Astrocyte (in vitro differentiated cells and primary cell): ENCODE measurements at regions not wholly inside any gene's neighbourhood (a gene's known extent, or its start where the extent isn't known, plus 50 kb on each side); places are given as distances from the start of the nearest gene placed in this dataset.

Experiments
- DNase-seq: peaks from one replicate; pipeline ENCODE4 v3.0.0-alpha.2; 2010; ENCODE audit warnings: low read depth
- FAIRE-seq: peaks from 2 replicates; lab custom pipeline; 2011; peaks lifted over from hg19 to GRCh38; lab: Jason Lieb, UNC
- H2AFZ ChIP-seq: 2 replicates; pipeline ENCODE4 v1.6.0; 2012; ENCODE audit warnings: low read depth, low read length, inconsistent platforms
- H3K27ac ChIP-seq: 2 replicates; pipeline ENCODE4 v1.5.1; 2011; ENCODE audit warnings: low read depth, low read length, inconsistent platforms
- H3K27me3 ChIP-seq: 2 replicates; pipeline ENCODE4 v1.6.0; 2011; ENCODE audit warnings: low read length, inconsistent platforms; ENCODE audit not compliant: insufficient read depth
- H3K36me3 ChIP-seq: 2 replicates; pipeline ENCODE4 v1.5.1; 2011; ENCODE audit warnings: low read length, inconsistent platforms; ENCODE audit not compliant: insufficient read depth
- H3K4me1 ChIP-seq: 2 replicates; pipeline ENCODE4 v1.5.1; 2011; ENCODE audit warnings: low read length, inconsistent platforms; ENCODE audit not compliant: insufficient read depth
- H3K4me2 ChIP-seq: 2 replicates; pipeline ENCODE4 v1.6.0; 2012; ENCODE audit warnings: low read length, inconsistent platforms
- H3K4me3 ChIP-seq: 2 replicates; pipeline ENCODE4 v1.5.1; 2011; ENCODE audit warnings: low read depth, mild to moderate bottlenecking, low read length, inconsistent platforms; ENCODE audit not compliant: insufficient read depth
- H3K79me2 ChIP-seq: 2 replicates; pipeline ENCODE4 v1.6.0; 2012; ENCODE audit warnings: mild to moderate bottlenecking, low read length, inconsistent platforms; ENCODE audit not compliant: insufficient read depth
- H3K9ac ChIP-seq: 2 replicates; pipeline ENCODE4 v1.6.0; 2012; ENCODE audit warnings: mild to moderate bottlenecking, low read length, inconsistent platforms
- H3K9me3 ChIP-seq: 2 replicates; pipeline ENCODE4 v1.5.1; 2012; ENCODE audit warnings: low read depth, mild to moderate bottlenecking, low read length, inconsistent platforms; ENCODE audit not compliant: insufficient read depth
- H4K20me1 ChIP-seq: 2 replicates; pipeline ENCODE4 v1.6.0; 2012; ENCODE audit warnings: low read length, inconsistent platforms; ENCODE audit not compliant: insufficient read depth
- H3K27ac Mint-ChIP-seq: one replicate; pipeline ENCODE4 v1.8.0; 2021; ENCODE audit warnings: mild to moderate bottlenecking, mixed read lengths; ENCODE audit not compliant: unreplicated experiment
- H3K27me3 Mint-ChIP-seq: one replicate; pipeline ENCODE4 v1.8.0; 2021; ENCODE audit warnings: low read depth, mixed read lengths; ENCODE audit not compliant: unreplicated experiment
- H3K36me3 Mint-ChIP-seq: one replicate; pipeline ENCODE4 v1.8.0; 2021; ENCODE audit warnings: low read depth, mixed read lengths; ENCODE audit not compliant: unreplicated experiment
- H3K4me1 Mint-ChIP-seq: one replicate; pipeline ENCODE4 v1.8.0; 2021; ENCODE audit warnings: low read depth, mixed read lengths; ENCODE audit not compliant: unreplicated experiment
- H3K4me3 Mint-ChIP-seq: one replicate; pipeline ENCODE4 v1.8.0; 2021; ENCODE audit warnings: mild to moderate bottlenecking, moderate library complexity, mixed read lengths; ENCODE audit not compliant: unreplicated experiment
- H3K9me3 Mint-ChIP-seq: one replicate; pipeline ENCODE4 v1.8.0; 2021; ENCODE audit warnings: mild to moderate bottlenecking, mixed read lengths; ENCODE audit not compliant: unreplicated experiment
- CTCF ChIP-seq: IDR thresholded peaks from 2 replicates; pipeline ENCODE4 v1.5.1; 2011; ENCODE audit warnings: low read depth, mild to moderate bottlenecking, inconsistent platforms, low read length, moderate library complexity; ENCODE audit not compliant: insufficient read depth
- EZH2 ChIP-seq: IDR thresholded peaks from 2 replicates; pipeline ENCODE4 v1.6.1; 2012; ENCODE audit warnings: mild to moderate bottlenecking, low read length, inconsistent platforms; ENCODE audit not compliant: insufficient read depth

GRCh38 chr4:24321616-24322015, 262.7 kb downstream of the DHX15 start:
- no peaks in the 10 kb centered on the region for H3K27me3 ChIP-seq
- Mint-ChIP-seq H3K4me1 (peaks cover 14% of the 10 kb centered on the region), H3K27me3 (peaks cover 17% of the 10 kb centered on the region), H3K4me3 (no peak overlapping the region), H3K9me3 (no peaks in the 10 kb centered on the region), H3K27ac (no peak overlapping the region), H3K36me3 (no peaks in the 10 kb centered on the region)
- no peak for DNase-seq
- H3K9ac ChIP-seq = peak overlapping the region; percentile 19
- H3K4me2 ChIP-seq = peak overlapping the region; percentile 79
- H3K27ac ChIP-seq = peak overlapping the region; percentile 70
- no peaks in the 10 kb centered on the region for H3K36me3 ChIP-seq
- no peaks in the 10 kb centered on the region for H4K20me1 ChIP-seq
- H3K9me3 ChIP-seq = no peaks in the 10 kb centered on the region
- no peak overlapping the region for H2AFZ ChIP-seq
- peak overlapping the region; percentile 37 for H3K4me3 ChIP-seq
- no peak for TF ChIP-seq EZH2
- no peak for TF ChIP-seq CTCF
- no peaks in the 10 kb centered on the region for H3K79me2 ChIP-seq
- H3K4me1 ChIP-seq = peaks cover 24% of the 10 kb centered on the region
- FAIRE-seq = no peak

GRCh38 chr4:24321131-24321530, 263.2 kb downstream of the DHX15 start:
- FAIRE-seq = no peak
- Histone ChIP-seq H3K4me3 (peak overlapping the region; percentile 37), H3K4me2 (peak overlapping the region; percentile 79), H3K9me3 (no peaks in the 10 kb centered on the region), H3K27me3 (no peaks in the 10 kb centered on the region), H3K36me3 (no peaks in the 10 kb centered on the region), H3K4me1 (peaks cover 24% of the 10 kb centered on the region), H3K9ac (peak overlapping the region; percentile 31), H4K20me1 (no peaks in the 10 kb centered on the region), H3K27ac (peak overlapping the region; percentile 70), H3K79me2 (no peaks in the 10 kb centered on the region), H2AFZ (peak overlapping the region; percentile 35)
- Mint-ChIP-seq H3K27ac (no peak overlapping the region), H3K27me3 (peaks cover 17% of the 10 kb centered on the region), H3K36me3 (no peaks in the 10 kb centered on the region), H3K4me3 (no peak overlapping the region), H3K4me1 (peaks cover 14% of the 10 kb centered on the region), H3K9me3 (no peaks in the 10 kb centered on the region)
- peak; percentile 90 for DNase-seq
- no peak for TF ChIP-seq EZH2
- no peak for TF ChIP-seq CTCF

GRCh38 chr4:24319387-24319786, 265.0 kb downstream of the DHX15 start:
- Mint-ChIP-seq H3K27ac (no peak overlapping the region), H3K4me1 (peaks cover 14% of the 10 kb centered on the region), H3K36me3 (no peaks in the 10 kb centered on the region), H3K9me3 (no peaks in the 10 kb centered on the region), H3K4me3 (no peak overlapping the region), H3K27me3 (peaks cover 7% of the 10 kb centered on the region)
- Histone ChIP-seq H3K79me2 (no peaks in the 10 kb centered on the region), H3K9ac (no peak overlapping the region), H3K36me3 (no peaks in the 10 kb centered on the region), H3K4me3 (no peak overlapping the region), H3K4me2 (no peak overlapping the region), H3K4me1 (peaks cover 24% of the 10 kb centered on the region), H3K9me3 (no peaks in the 10 kb centered on the region), H3K27ac (no peak overlapping the region), H4K20me1 (no peaks in the 10 kb centered on the region), H3K27me3 (no peaks in the 10 kb centered on the region), H2AFZ (no peak overlapping the region)
- TF ChIP-seq EZH2 (no peak), CTCF (no peak)
- DNase-seq (peak; percentile 25), FAIRE-seq (no peak)
